Endothelial cell of umbilical vein (primary cell): ENCODE measurements at regions not wholly inside any gene's neighbourhood (a gene's known extent, or its start where the extent isn't known, plus 50 kb on each side); places are given as distances from the start of the nearest gene placed in this dataset.

ENCODE experiments used
- BruUV-seq: library from RNA; stranded (reverse); fragments of 400-500 nt; replicated peaks from 2 replicates; lab custom pipeline; 2021; lab: Mats Ljungman, UMichigan
- CTCF ChIA-PET: fragments of 300-600, 350-600 bp; sonication (Branson Sonifier 250); formaldehyde crosslinking; loops from one replicate; lab custom pipeline; 2021; ENCODE audit warnings: antibody characterized with exemption, inconsistent platforms; lab: Charles Lee
- POLR2A ChIA-PET: fragments of 300-600, 350-600 bp; sonication (Branson Sonifier 250); formaldehyde crosslinking; loops from one replicate; lab custom pipeline; 2021; ENCODE audit warnings: antibody characterized with exemption, inconsistent platforms; lab: Charles Lee
- DNase-seq: peaks from one replicate; pipeline ENCODE4 v3.0.0-alpha.2; 2011; ENCODE audit warnings: low read depth, low spot score
- FAIRE-seq: peaks from 2 replicates; lab custom pipeline; 2011; peaks lifted over from hg19 to GRCh38; lab: Jason Lieb, UNC
- H2AFZ ChIP-seq: 2 replicates; pipeline ENCODE4 v1.6.0; 2012; ENCODE audit warnings: low read depth, low read length, control low read depth, inconsistent platforms
- H3K27ac ChIP-seq: 2 replicates; pipeline ENCODE4 v1.5.1; 2011; ENCODE audit warnings: low read depth, mild to moderate bottlenecking, control low read depth, low read length, moderate library complexity; ENCODE audit not compliant: insufficient read depth
- H3K27me3 ChIP-seq, 2 experiments: 2 replicates each; pipeline versions ENCODE4 v1.6.0 to v1.6.1; 2011; ENCODE audit warnings: low read length in 2 of 2, mixed read lengths in 1 of 2; ENCODE audit not compliant: control insufficient read depth in 2 of 2, insufficient read depth in 2 of 2
- H3K36me3 ChIP-seq, 2 experiments: 2 replicates in 1 of 2; 3 replicates in 1 of 2; pipeline ENCODE4 v1.5.1; 2011; ENCODE audit warnings: low read length in 2 of 2, mild to moderate bottlenecking in 1 of 2, moderate library complexity in 1 of 2; ENCODE audit not compliant: control insufficient read depth in 2 of 2, insufficient read depth in 2 of 2; ENCODE audit errors: extremely low read depth in 1 of 2
- H3K4me1 ChIP-seq: 3 replicates; pipeline ENCODE4 v1.5.1; 2011; ENCODE audit warnings: mild to moderate bottlenecking, low read length; ENCODE audit not compliant: control insufficient read depth, insufficient read depth; ENCODE audit errors: extremely low read depth
- H3K4me2 ChIP-seq: 2 replicates; pipeline ENCODE4 v1.6.1; 2011; ENCODE audit warnings: low read length, control low read depth, mixed read lengths; ENCODE audit not compliant: insufficient read depth
- H3K4me3 ChIP-seq, 3 experiments: fragments of 200-600 bp in 1 of 3; sonication (generic), shearing (Covaris generic) in 1 of 3; replicated peaks in 1 of 3; 2 replicates each; pipeline ENCODE4 v1.5.1; 2011 to 2016; ENCODE audit warnings: control low read depth in 3 of 3, low read length in 3 of 3, mild to moderate bottlenecking in 2 of 3, inconsistent platforms in 1 of 3, low read depth in 1 of 3, moderate library complexity in 1 of 3; ENCODE audit not compliant: insufficient read depth in 1 of 3
- H3K79me2 ChIP-seq: 2 replicates; pipeline ENCODE4 v1.6.0; 2012; ENCODE audit warnings: low read length, inconsistent platforms; ENCODE audit not compliant: control insufficient read depth, insufficient read depth
- H3K9ac ChIP-seq: replicated peaks from 2 replicates; pipeline ENCODE3; 2011; ENCODE audit warnings: low read length, control low read depth; ENCODE audit not compliant: insufficient read depth; ENCODE audit errors: extremely low read depth
- H3K9me1 ChIP-seq: replicated peaks from 3 replicates; pipeline ENCODE4 v1.6.0; 2011; ENCODE audit warnings: mild to moderate bottlenecking, low read length; ENCODE audit not compliant: control insufficient read depth, insufficient read depth; ENCODE audit errors: extremely low read depth
- H3K9me3 ChIP-seq: replicated peaks from 2 replicates; pipeline ENCODE4 v1.5.1; 2012; ENCODE audit warnings: low read length, inconsistent platforms; ENCODE audit not compliant: control insufficient read depth, insufficient read depth
- H4K20me1 ChIP-seq: replicated peaks from 2 replicates; pipeline ENCODE3; 2011; ENCODE audit warnings: mild to moderate bottlenecking, low read length; ENCODE audit not compliant: control insufficient read depth, insufficient read depth; ENCODE audit errors: extremely low read depth
- CTCF ChIP-seq, 2 donors: IDR thresholded peaks; 1 replicate in 1 of 2; 2 replicates in 1 of 2; pipeline ENCODE4 v1.5.1; 2011; ENCODE audit warnings: low read length in 2 of 2, mild to moderate bottlenecking in 2 of 2, moderate library complexity in 2 of 2, control low read depth in 1 of 2, inconsistent platforms in 1 of 2, low read depth in 1 of 2; ENCODE audit not compliant: insufficient read depth in 1 of 2; ENCODE audit errors: extremely low read depth in 1 of 2
- EZH2 ChIP-seq: IDR thresholded peaks from 2 replicates; pipeline ENCODE4 v1.6.1; 2012; ENCODE audit warnings: borderline replicate concordance, low read depth, mild to moderate bottlenecking, moderate library complexity, low read length, inconsistent platforms; ENCODE audit not compliant: severe bottlenecking
- FOS ChIP-seq: IDR thresholded peaks from 2 replicates; pipeline ENCODE4 v1.6.1; 2011; ENCODE audit warnings: mild to moderate bottlenecking, low read length, moderate library complexity, borderline replicate concordance; ENCODE audit not compliant: insufficient read depth
- GATA2 ChIP-seq: IDR thresholded peaks from 2 replicates; pipeline ENCODE4 v1.7.0; 2011; ENCODE audit warnings: low read depth, mild to moderate bottlenecking, moderate library complexity, mixed read lengths, low read length; ENCODE audit not compliant: insufficient read length, insufficient read depth
- JUN ChIP-seq: IDR thresholded peaks from 2 replicates; pipeline ENCODE4 v1.6.1; 2011; ENCODE audit warnings: borderline replicate concordance, low read depth; ENCODE audit not compliant: insufficient read length, insufficient read depth
- MAX ChIP-seq: IDR thresholded peaks from 2 replicates; pipeline ENCODE4 v1.6.1; 2011; ENCODE audit not compliant: insufficient read depth, insufficient read length
- MYC ChIP-seq: IDR thresholded peaks from one replicate; pipeline ENCODE4 v1.6.1; 2011; ENCODE audit warnings: mild to moderate bottlenecking, low read depth, low read length
- POLR2A ChIP-seq: IDR thresholded peaks from 2 replicates; pipeline ENCODE4 v1.6.1; 2012; ENCODE audit warnings: low read depth, mild to moderate bottlenecking, control low read depth, low read length
- POLR2AphosphoS5 ChIP-seq: IDR thresholded peaks from 2 replicates; pipeline ENCODE4 v1.6.1; 2012; ENCODE audit warnings: low read depth, mild to moderate bottlenecking, control low read depth, low read length, moderate library complexity; ENCODE audit not compliant: insufficient read depth
- dilution Hi-C: fragments of 300-500 bp; cut with MboI; formaldehyde crosslinking; loops from one replicate; pipeline ENCODE4 v1.15.0; 2019; ENCODE audit warnings: low sequenced_read_pairs; ENCODE audit not compliant: extremely low pct_ligation_motif_present
- intact Hi-C: fragments of 100-400 bp; cut with micrococcal nuclease; formaldehyde crosslinking; loops from one replicate; pipeline ENCODE4 v1.10.0; 2022

- no peak for TF ChIP-seq MYC
- no peak for TF ChIP-seq GATA2
- TF ChIP-seq EZH2: no peak
- TF ChIP-seq MAX: no peak
- TF ChIP-seq CTCF (IDR thresholded peaks at IDR 0.05; ENCODE audit: extremely low read depth in 1 of 2, insufficient read depth in 1 of 2, low read depth in 1 of 2, low read length in 2 of 2): no peak
- TF ChIP-seq POLR2A: no peak
- TF ChIP-seq FOS: no peak
- TF ChIP-seq POLR2AphosphoS5: no peak
- no peak for TF ChIP-seq JUN
- POLR2A ChIA-PET: no interaction called here
- intact Hi-C loops (no loop called here), dilution Hi-C loops (no loop called here)
- no peaks in the 10 kb centered on the region for H3K9me3 ChIP-seq
- CTCF ChIA-PET: no interaction called here
- H3K9ac ChIP-seq: no peak overlapping the region
- H3K27ac ChIP-seq: no peak overlapping the region
- no peaks in the 10 kb centered on the region for H3K4me1 ChIP-seq
- H3K36me3 ChIP-seq: no peaks in the 10 kb centered on the region
- no peaks in the 10 kb centered on the region for H3K79me2 ChIP-seq
- FAIRE-seq (no peak), DNase-seq (no peak)
- H2AFZ ChIP-seq: no peak overlapping the region
- H3K27me3 ChIP-seq: no peaks in the 10 kb centered on the region
- H3K9me1 ChIP-seq: no peaks in the 10 kb centered on the region
- H3K4me3 ChIP-seq: no peak overlapping the region
- H3K4me2 ChIP-seq: no peak overlapping the region
- no peaks in the 10 kb centered on the region for H4K20me1 ChIP-seq
- BruUV-seq: no TSS peak
These were observed 648.4 kb downstream of the PTPRU start for GRCh38 chr1:29884740-29885139.
